Tibial nerve (tissue), 3 donors: ENCODE measurements at regions not wholly inside any gene's neighbourhood (a gene's known extent, or its start where the extent isn't known, plus 50 kb on each side); places are given as distances from the start of the nearest gene placed in this dataset.

Experiments used
- POLR2A ChIP-seq, 2 donors: fragments of 450-650 bp; IDR thresholded peaks; one replicate each; pipeline ENCODE4 v1.6.1; 2017; ENCODE audit warnings: antibody characterized with exemption in 2 of 2, mild to moderate bottlenecking in 2 of 2, moderate library complexity in 2 of 2
- TF ChIP-seq, protein P1 (sequence below), 5 experiments: fragments of 200-600 bp in 3 of 5; fragments of 450-650 bp in 2 of 5; sonication (generic) in 3 of 5; IDR thresholded peaks; one replicate each; pipeline ENCODE4 v1.5.1; 2016 to 2019; ENCODE audit warnings: antibody characterized with exemption in 5 of 5, mild to moderate bottlenecking in 3 of 5, moderate library complexity in 2 of 5

DNA sequence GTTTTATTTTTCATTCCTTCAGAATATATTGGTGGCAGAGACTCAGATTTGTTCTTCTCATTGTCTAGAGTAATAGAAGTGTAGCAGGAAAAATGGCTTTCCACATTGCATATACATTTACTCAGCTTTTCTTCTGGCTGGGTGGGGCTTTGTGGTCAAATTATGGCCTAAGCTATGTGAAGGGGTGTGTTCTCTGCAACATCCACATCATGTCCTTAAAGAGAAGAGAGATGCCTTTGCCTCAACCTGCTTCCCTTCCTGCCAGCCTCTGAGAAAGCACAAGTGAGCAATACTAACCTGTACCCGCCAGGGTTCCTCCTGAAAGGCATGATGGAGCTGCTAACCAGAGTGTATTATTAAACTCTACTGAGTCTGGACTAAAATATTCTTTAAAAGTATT, 695.6 kb upstream of the FAM241A start:
- TF ChIP-seq POLR2A (IDR thresholded peaks at IDR 0.05): no peak
- TF ChIP-seq, protein P1, sequence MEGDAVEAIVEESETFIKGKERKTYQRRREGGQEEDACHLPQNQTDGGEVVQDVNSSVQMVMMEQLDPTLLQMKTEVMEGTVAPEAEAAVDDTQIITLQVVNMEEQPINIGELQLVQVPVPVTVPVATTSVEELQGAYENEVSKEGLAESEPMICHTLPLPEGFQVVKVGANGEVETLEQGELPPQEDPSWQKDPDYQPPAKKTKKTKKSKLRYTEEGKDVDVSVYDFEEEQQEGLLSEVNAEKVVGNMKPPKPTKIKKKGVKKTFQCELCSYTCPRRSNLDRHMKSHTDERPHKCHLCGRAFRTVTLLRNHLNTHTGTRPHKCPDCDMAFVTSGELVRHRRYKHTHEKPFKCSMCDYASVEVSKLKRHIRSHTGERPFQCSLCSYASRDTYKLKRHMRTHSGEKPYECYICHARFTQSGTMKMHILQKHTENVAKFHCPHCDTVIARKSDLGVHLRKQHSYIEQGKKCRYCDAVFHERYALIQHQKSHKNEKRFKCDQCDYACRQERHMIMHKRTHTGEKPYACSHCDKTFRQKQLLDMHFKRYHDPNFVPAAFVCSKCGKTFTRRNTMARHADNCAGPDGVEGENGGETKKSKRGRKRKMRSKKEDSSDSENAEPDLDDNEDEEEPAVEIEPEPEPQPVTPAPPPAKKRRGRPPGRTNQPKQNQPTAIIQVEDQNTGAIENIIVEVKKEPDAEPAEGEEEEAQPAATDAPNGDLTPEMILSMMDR (IDR thresholded peaks at IDR 0.05): no peak
